Sigmoid colon (tissue), 6 donors: ENCODE measurements at regions not wholly inside any gene's neighbourhood (a gene's known extent, or its start where the extent isn't known, plus 50 kb on each side); places are given as distances from the start of the nearest gene placed in this dataset.

ENCODE experiments used
- DNase-seq: peaks from one replicate; pipeline ENCODE4 v3.0.0-alpha.2; 2019
- H3K27ac ChIP-seq, 4 donors: fragments of 200-600 bp; sonication (generic); one replicate each; pipeline ENCODE4 v1.5.1; 2016 to 2019; ENCODE audit warnings: mild to moderate bottlenecking in 1 of 4
- H3K27me3 ChIP-seq, 3 donors: fragments of 200-600 bp; sonication (generic); one replicate each; pipeline ENCODE4 v1.5.1; 2019; ENCODE audit warnings: mild to moderate bottlenecking in 1 of 3
- H3K36me3 ChIP-seq, 4 donors: fragments of 200-600 bp; sonication (generic); one replicate each; pipeline ENCODE4 v1.5.1; 2016 to 2019
- H3K4me1 ChIP-seq, 4 donors: fragments of 200-600 bp; sonication (generic); one replicate each; pipeline ENCODE4 v1.5.1; 2017 to 2019
- H3K4me3 ChIP-seq, 4 donors: fragments of 200-600 bp; sonication (generic); one replicate each; pipeline ENCODE4 v1.5.1; 2017 to 2019; ENCODE audit warnings: mild to moderate bottlenecking in 2 of 4, moderate library complexity in 1 of 4
- H3K9me3 ChIP-seq, 4 donors: fragments of 200-600 bp in 3 of 4; sonication (generic) in 3 of 4; one replicate each; pipeline versions ENCODE4 v1.5.1 to v1.6.1; 2013 to 2019
- EP300 ChIP-seq, 4 donors: sonication (generic); formaldehyde crosslinking; IDR thresholded peaks; one replicate each; pipeline ENCODE4 v1.6.1; 2017; ENCODE audit warnings: antibody characterized with exemption in 4 of 4
- POLR2A ChIP-seq, 2 donors: fragments of 450-650 bp; IDR thresholded peaks; one replicate each; pipeline ENCODE4 v1.6.1; 2016; ENCODE audit warnings: antibody characterized with exemption in 2 of 2, mild to moderate bottlenecking in 2 of 2, moderate library complexity in 2 of 2
- POLR2AphosphoS5 ChIP-seq, 4 donors: sonication (generic); formaldehyde crosslinking; IDR thresholded peaks; one replicate each; pipeline ENCODE4 v1.6.1; 2017; ENCODE audit warnings: antibody characterized with exemption in 4 of 4
- WGBS, 2 donors: extraction: QIAGEN DNeasy Blood & Tissue Kit; methylation state at CpG; one replicate each; pipeline ENCODE4 v1.1.7; 2013; 5-methylcytosine and 5-hydroxymethylcytosine counted together
- intact Hi-C: fragments of 100-400 bp; cut with DNase I; formaldehyde crosslinking; loops from one replicate; pipeline ENCODE4 v1.15.1; 2023
- TF ChIP-seq, protein P1 (sequence below), 4 experiments: fragments of 450-650 bp in 3 of 4; fragments of 200-600 bp in 1 of 4; IDR thresholded peaks; one replicate each; pipeline ENCODE4 v1.5.1; 2016 to 2019; ENCODE audit warnings: antibody characterized with exemption in 4 of 4, mild to moderate bottlenecking in 3 of 4, moderate library complexity in 2 of 4
- donor health status: healthy with polysubstance abuse.
- donor health status: healthy.

DNA sequence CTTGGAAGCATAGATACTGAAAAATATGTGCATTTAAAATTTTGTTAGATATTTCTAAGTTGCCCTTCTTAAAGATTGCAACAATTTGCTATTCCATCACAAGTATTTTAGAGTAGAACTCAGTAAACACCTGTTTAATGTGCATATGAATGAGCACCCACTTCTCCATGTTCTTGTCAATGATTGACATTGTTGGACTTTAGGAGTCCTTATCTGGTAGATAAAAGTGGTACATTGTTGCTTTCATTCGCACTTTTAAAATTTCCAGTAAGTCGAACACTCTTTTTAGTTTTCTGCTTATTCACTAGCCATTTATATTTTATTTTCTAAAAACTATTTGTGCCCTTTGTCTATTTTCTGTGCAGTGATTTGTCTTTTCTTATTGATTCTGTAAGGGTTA lies 478.3 kb downstream of the SOX2 start:
- Histone ChIP-seq H3K36me3 (no peaks in the 10 kb centered on the region), H3K27ac (no peak overlapping the region), H3K27me3 (no peaks in the 10 kb centered on the region), H3K4me3 (no peak overlapping the region), H3K4me1 (no peaks in the 10 kb centered on the region), H3K9me3 (peaks cover 0 to 2% (median 0%) of the 10 kb centered on the region in 4 donors)
- TF ChIP-seq POLR2A (IDR thresholded peaks at IDR 0.05), result no peak
- TF ChIP-seq, protein P1, sequence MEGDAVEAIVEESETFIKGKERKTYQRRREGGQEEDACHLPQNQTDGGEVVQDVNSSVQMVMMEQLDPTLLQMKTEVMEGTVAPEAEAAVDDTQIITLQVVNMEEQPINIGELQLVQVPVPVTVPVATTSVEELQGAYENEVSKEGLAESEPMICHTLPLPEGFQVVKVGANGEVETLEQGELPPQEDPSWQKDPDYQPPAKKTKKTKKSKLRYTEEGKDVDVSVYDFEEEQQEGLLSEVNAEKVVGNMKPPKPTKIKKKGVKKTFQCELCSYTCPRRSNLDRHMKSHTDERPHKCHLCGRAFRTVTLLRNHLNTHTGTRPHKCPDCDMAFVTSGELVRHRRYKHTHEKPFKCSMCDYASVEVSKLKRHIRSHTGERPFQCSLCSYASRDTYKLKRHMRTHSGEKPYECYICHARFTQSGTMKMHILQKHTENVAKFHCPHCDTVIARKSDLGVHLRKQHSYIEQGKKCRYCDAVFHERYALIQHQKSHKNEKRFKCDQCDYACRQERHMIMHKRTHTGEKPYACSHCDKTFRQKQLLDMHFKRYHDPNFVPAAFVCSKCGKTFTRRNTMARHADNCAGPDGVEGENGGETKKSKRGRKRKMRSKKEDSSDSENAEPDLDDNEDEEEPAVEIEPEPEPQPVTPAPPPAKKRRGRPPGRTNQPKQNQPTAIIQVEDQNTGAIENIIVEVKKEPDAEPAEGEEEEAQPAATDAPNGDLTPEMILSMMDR (IDR thresholded peaks at IDR 0.05), result no peak
- TF ChIP-seq POLR2AphosphoS5 (IDR thresholded peaks at IDR 0.05), result no peak
- TF ChIP-seq EP300 (IDR thresholded peaks at IDR 0.05), result no peak
- no peak for DNase-seq
- intact Hi-C loops, result no loop called here
- 71 to 75% methylated on average over 2 of the region's 2 CpGs for WGBS, 2 donors

DNA sequence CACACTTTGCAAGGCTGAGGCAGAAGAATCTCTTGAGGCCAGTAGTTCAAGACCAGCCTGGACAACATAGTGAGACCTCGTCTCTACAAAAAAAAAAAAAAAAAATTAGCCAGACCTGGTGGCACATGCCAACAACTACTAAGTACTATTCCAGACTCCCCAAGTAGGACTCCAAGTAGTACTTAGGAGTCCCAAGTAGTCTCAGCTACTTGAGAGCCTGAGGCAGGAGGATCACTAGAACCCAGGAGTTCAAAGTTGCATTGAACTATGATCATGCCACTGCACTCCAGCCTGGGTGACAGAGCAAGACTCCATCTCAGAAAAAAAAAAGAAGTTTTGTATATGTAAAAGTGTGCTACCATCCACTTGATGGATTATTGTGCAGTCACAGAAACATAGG lies 486.6 kb downstream of the SOX2 start:
- no peak for TF ChIP-seq POLR2A (IDR thresholded peaks at IDR 0.05)
- TF ChIP-seq POLR2AphosphoS5 (IDR thresholded peaks at IDR 0.05), result no peak
- TF ChIP-seq EP300 (IDR thresholded peaks at IDR 0.05), result no peak
- TF ChIP-seq, protein P1 (IDR thresholded peaks at IDR 0.05), result no peak
- Histone ChIP-seq H3K27ac (no peak overlapping the region), H3K4me3 (no peak overlapping the region), H3K36me3 (no peaks in the 10 kb centered on the region), H3K27me3 (no peaks in the 10 kb centered on the region), H3K9me3 (no peaks in the 10 kb centered on the region), H3K4me1 (no peaks in the 10 kb centered on the region)
- intact Hi-C loops, result no loop called here
- WGBS, 2 donors, result 84 to 96% methylated on average over 1 of the region's 1 CpG
- no peak for DNase-seq

DNA sequence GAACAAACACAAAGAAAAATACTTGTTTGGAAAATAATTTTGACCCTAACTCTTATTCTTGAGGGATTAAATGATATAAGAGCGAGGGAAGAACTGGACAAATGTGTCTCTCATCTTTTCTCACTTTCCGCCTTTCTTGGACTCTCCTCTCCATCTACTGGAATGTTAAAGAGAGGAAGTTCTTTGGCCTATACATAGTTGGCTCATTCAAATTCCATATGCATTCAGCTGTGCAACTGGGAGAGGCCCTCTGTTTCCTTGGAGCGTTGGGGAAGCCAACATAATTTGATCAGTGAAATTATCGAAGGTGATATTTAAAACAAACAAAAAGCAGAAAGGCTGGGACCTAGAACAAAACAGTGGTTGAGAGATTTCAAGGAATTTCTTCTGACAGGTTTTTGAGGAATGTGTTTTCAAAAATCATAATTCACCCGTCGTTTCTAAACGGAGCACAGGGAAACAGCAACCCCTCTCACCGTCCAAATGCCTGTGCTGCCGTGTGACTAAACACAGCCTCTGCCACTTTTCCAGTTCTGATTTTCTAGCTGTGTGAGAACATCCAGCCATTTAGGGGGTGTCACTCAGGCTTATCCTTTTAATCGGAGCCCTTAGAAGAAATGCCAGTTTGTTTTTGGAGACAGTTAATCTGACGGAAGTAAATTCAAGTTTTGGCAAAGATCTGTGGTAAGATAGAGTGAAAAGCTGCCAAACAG lies 489.9 kb downstream of the SOX2 start:
- TF ChIP-seq POLR2AphosphoS5 (IDR thresholded peaks at IDR 0.05) (no peak), EP300 (IDR thresholded peaks at IDR 0.05) (no peak), POLR2A (IDR thresholded peaks at IDR 0.05) (no peak)
- TF ChIP-seq, protein P1 (IDR thresholded peaks at IDR 0.05), result no peak
- WGBS, 2 donors, result 80 to 83% methylated on average over 11 of the region's 11 CpGs
- no peaks in the 10 kb centered on the region for H3K36me3 ChIP-seq
- H3K27me3 ChIP-seq, result no peaks in the 10 kb centered on the region
- no peak overlapping the region for H3K4me3 ChIP-seq
- DNase-seq, result no peak
- no peaks in the 10 kb centered on the region for H3K4me1 ChIP-seq
- H3K27ac ChIP-seq, result no peak overlapping the region
- H3K9me3 ChIP-seq, result no peaks in the 10 kb centered on the region
- intact Hi-C loops, result no loop called here

DNA sequence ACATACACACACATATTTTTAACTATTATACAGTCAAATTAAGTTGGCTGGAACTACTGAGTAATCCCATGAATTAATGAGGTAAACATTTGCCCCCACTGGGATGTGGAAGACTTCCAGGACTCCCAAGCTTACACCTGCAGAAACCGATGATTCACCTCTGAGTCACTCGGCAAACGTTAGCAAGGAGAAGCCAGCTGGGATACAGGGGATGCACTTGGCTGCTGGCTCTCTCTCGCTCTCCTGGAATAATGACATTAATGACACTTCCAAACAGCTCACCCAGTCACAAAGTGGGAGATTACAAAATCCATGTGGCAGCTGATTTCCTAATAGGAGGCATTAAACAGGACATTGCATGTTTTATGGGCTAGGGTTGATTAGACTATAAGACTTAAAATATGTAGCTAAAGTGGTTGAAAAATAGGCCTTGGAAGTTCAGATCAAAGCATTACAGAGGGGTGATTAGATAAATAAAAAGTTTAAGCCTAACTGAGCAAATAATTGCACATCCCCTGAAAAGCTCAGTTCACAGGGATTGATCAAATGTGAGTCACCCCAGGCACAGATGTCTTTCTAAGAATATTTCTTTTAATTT lies 500.9 kb downstream of the SOX2 start:
- H3K9me3 ChIP-seq, result no peaks in the 10 kb centered on the region
- 7 to 53% methylated on average over 4 of the region's 4 CpGs for WGBS, 2 donors
- TF ChIP-seq, protein P1 (IDR thresholded peaks at IDR 0.05), result no peak
- TF ChIP-seq POLR2AphosphoS5 (IDR thresholded peaks at IDR 0.05), result peak in 2 of 4 donors; percentile 30 to 33
- intact Hi-C loops, result no loop called here
- DNase-seq, result no peak
- H3K27ac ChIP-seq, result no peak overlapping the region
- no peaks in the 10 kb centered on the region for H3K36me3 ChIP-seq
- H3K4me3 ChIP-seq, result no peak overlapping the region
- H3K27me3 ChIP-seq, result no peaks in the 10 kb centered on the region
- H3K4me1 ChIP-seq, result peaks cover 0 to 2% (median 0%) of the 10 kb centered on the region in 4 donors
